NCI-H2227 (cell line): ENCODE measurements at regions not wholly inside any gene's neighbourhood (a gene's known extent, or its start where the extent isn't known, plus 50 kb on each side); places are given as distances from the start of the nearest gene placed in this dataset.
"Not testable (repeated sequence)": the region's sequence is repeated elsewhere in the genome, so short reads cannot be mapped to it uniquely, and the experiment has no call there.

Source experiments
- DNase-seq: peaks from one replicate; lab custom pipeline; 2025; ENCODE audit not compliant: unreplicated experiment; lab: John Stamatoyannopoulos, UW

GRCh38 chr1:119191325-119191724 lies 50.9 kb upstream of the WARS2 start:
- DNase-seq: no peak

- DNase-seq: no peak
Measured at GRCh38 chr1:119204197-119204960, 63.9 kb upstream of the WARS2 start.

- DNase-seq: no peak
Measured at GRCh38 chr1:119204961-119205357, 64.5 kb upstream of the WARS2 start.

GRCh38 chr1:119209061-119209460 lies 68.6 kb upstream of the WARS2 start:
- no peak for DNase-seq

- DNase-seq: no peak
Measured at GRCh38 chr1:119209596-119210295, 69.3 kb upstream of the WARS2 start.

GRCh38 chr1:119210296-119210649 lies 69.8 kb upstream of the WARS2 start:
- no peak for DNase-seq

- DNase-seq: not testable (repeated sequence)
Measured at GRCh38 chr1:119213213-119213612, 72.8 kb upstream of the WARS2 start.

GRCh38 chr1:119214961-119215360 lies 74.5 kb upstream of the WARS2 start:
- DNase-seq: not testable (repeated sequence)

GRCh38 chr1:119217309-119217828 lies 76.9 kb upstream of the WARS2 start:
- DNase-seq: no peak

GRCh38 chr1:119219711-119220110 lies 79.3 kb upstream of the WARS2 start:
- DNase-seq: no peak

- DNase-seq: no peak
Measured at GRCh38 chr1:119220991-119221390, 80.5 kb upstream of the WARS2 start.

GRCh38 chr1:119222271-119222670 lies 81.8 kb upstream of the WARS2 start:
- DNase-seq: no peak

- no peak for DNase-seq
Measured at GRCh38 chr1:119225265-119225664, 84.8 kb upstream of the WARS2 start.

GRCh38 chr1:119225831-119226230 lies 85.4 kb upstream of the WARS2 start:
- DNase-seq: no peak

GRCh38 chr1:119226321-119226720 lies 85.9 kb upstream of the WARS2 start:
- DNase-seq: no peak

GRCh38 chr1:119226913-119227312 lies 86.5 kb upstream of the WARS2 start:
- DNase-seq: no peak

- DNase-seq: no peak
Measured at GRCh38 chr1:119227456-119227855, 87.0 kb upstream of the WARS2 start.

GRCh38 chr1:119228335-119229080 lies 88.1 kb upstream of the WARS2 start:
- DNase-seq: no peak

- no peak for DNase-seq
Measured at GRCh38 chr1:119235120-119235519, 94.7 kb upstream of the WARS2 start.

- no peak for DNase-seq
Measured at GRCh38 chr1:119245881-119246280, 105.4 kb upstream of the WARS2 start.

GRCh38 chr1:119249283-119249682 lies 108.8 kb upstream of the WARS2 start:
- no peak for DNase-seq

- no peak for DNase-seq
Measured at GRCh38 chr1:119250299-119250698, 109.8 kb upstream of the WARS2 start.
